IMR-90 (cell line): ENCODE measurements at regions not wholly inside any gene's neighbourhood (a gene's known extent, or its start where the extent isn't known, plus 50 kb on each side); places are given as distances from the start of the nearest gene placed in this dataset.

Experiments used
- ATAC-seq: fragments of 200-7000 bp; cut with Tn5 transposase; 2 replicates; pipeline ENCODE4 v1.9.1; 2020; ENCODE audit warnings: low read depth, mild to moderate bottlenecking, moderate library complexity
- BruUV-seq: library from RNA; stranded (reverse); fragments of 400-500 nt; replicated peaks from 2 replicates; lab custom pipeline; 2021; lab: Mats Ljungman, UMichigan
- CTCF ChIA-PET: fragments of 300-600 bp; formaldehyde crosslinking; extraction: SDS; loops from one replicate; lab custom pipeline; 2021; ENCODE audit warnings: antibody characterized with exemption; lab: Yijun Ruan, JAX
- POLR2A ChIA-PET: fragments of 300-600 bp; sonication (Branson Sonifier 250); formaldehyde crosslinking; loops from one replicate; lab custom pipeline; 2022; ENCODE audit warnings: antibody characterized with exemption; ENCODE audit not compliant: unreplicated experiment; lab: Charles Lee
- DNase-seq: peaks from one replicate; pipeline ENCODE4 v3.0.0; 2013
- H2AFZ ChIP-seq: replicated peaks from 2 replicates; pipeline ENCODE3; 2013; ENCODE audit warnings: low read length, mild to moderate bottlenecking; ENCODE audit not compliant: poor library complexity
- H2AK5ac ChIP-seq: 2 replicates; pipeline ENCODE4 v1.6.1; 2013; ENCODE audit warnings: low read depth, low read length, inconsistent platforms
- H2AK9ac ChIP-seq: replicated peaks from 2 replicates; pipeline ENCODE3; 2013; ENCODE audit warnings: mild to moderate bottlenecking, low read depth, low read length, moderate library complexity; ENCODE audit not compliant: poor library complexity
- H2BK120ac ChIP-seq: 2 replicates; pipeline ENCODE4 v1.6.1; 2013; ENCODE audit warnings: low read depth, low read length, inconsistent platforms
- H2BK15ac ChIP-seq: 3 replicates; pipeline ENCODE4 v1.6.1; 2013; ENCODE audit warnings: low read depth, low read length, inconsistent platforms
- H2BK20ac ChIP-seq: 2 replicates; pipeline ENCODE4 v1.6.1; 2013; ENCODE audit warnings: low read depth, mild to moderate bottlenecking, inconsistent platforms, low read length, moderate library complexity
- H2BK5ac ChIP-seq: 2 replicates; pipeline ENCODE4 v1.6.1; 2013; ENCODE audit warnings: mild to moderate bottlenecking, low read depth, low read length, inconsistent platforms; ENCODE audit not compliant: poor library complexity, severe bottlenecking
- H3K14ac ChIP-seq: replicated peaks from 2 replicates; pipeline ENCODE4 v1.6.1; 2013; ENCODE audit warnings: low read depth, low read length, inconsistent platforms
- H3K18ac ChIP-seq: 2 replicates; pipeline ENCODE4 v1.6.1; 2013; ENCODE audit warnings: low read depth, low read length, control low read depth
- H3K23ac ChIP-seq: 2 replicates; pipeline ENCODE4 v1.6.1; 2013; ENCODE audit warnings: low read depth, low read length, inconsistent platforms
- H3K27ac ChIP-seq: 2 replicates; pipeline ENCODE4 v1.5.1; 2013; ENCODE audit warnings: mild to moderate bottlenecking, control low read depth, low read length; ENCODE audit not compliant: insufficient read depth
- H3K27me3 ChIP-seq: 2 replicates; pipeline ENCODE4 v1.6.1; 2013; ENCODE audit warnings: low read length; ENCODE audit not compliant: control insufficient read depth, insufficient read depth
- H3K36me3 ChIP-seq: 2 replicates; pipeline ENCODE4 v1.6.1; 2013; ENCODE audit warnings: low read length, mixed read lengths; ENCODE audit not compliant: control insufficient read depth, insufficient read depth
- H3K4ac ChIP-seq: 2 replicates; pipeline ENCODE4 v1.6.1; 2013; ENCODE audit warnings: low read depth, low read length, inconsistent platforms
- H3K4me1 ChIP-seq: 2 replicates; pipeline ENCODE4 v1.6.1; 2013; ENCODE audit warnings: low read length, mixed read lengths; ENCODE audit not compliant: control insufficient read depth, insufficient read depth
- H3K4me2 ChIP-seq: 2 replicates; pipeline ENCODE4 v1.6.1; 2013; ENCODE audit warnings: low read depth, mild to moderate bottlenecking, control low read depth, low read length, moderate library complexity
- H3K4me3 ChIP-seq: 2 replicates; pipeline ENCODE4 v1.5.1; 2013; ENCODE audit warnings: low read depth, mild to moderate bottlenecking, control low read depth, low read length, moderate library complexity; ENCODE audit not compliant: insufficient read depth
- H3K56ac ChIP-seq: 2 replicates; pipeline ENCODE4 v1.6.1; 2013; ENCODE audit warnings: low read length, inconsistent platforms; ENCODE audit not compliant: insufficient read depth; ENCODE audit errors: extremely low read depth
- H3K79me1 ChIP-seq, 2 experiments: 2 replicates each; pipeline ENCODE4 v1.6.1; 2013; ENCODE audit warnings: low read length in 2 of 2, inconsistent platforms in 1 of 2, low read depth in 1 of 2
- H3K9ac ChIP-seq: 2 replicates; pipeline ENCODE4 v1.6.1; 2013; ENCODE audit warnings: low read depth, low read length, control low read depth
- H3K9me1 ChIP-seq: 2 replicates; pipeline ENCODE4 v1.6.1; 2013; ENCODE audit warnings: low read length, inconsistent platforms; ENCODE audit not compliant: insufficient read depth
- H3K9me3 ChIP-seq: 2 replicates; pipeline ENCODE4 v1.6.1; 2013; ENCODE audit warnings: low read length; ENCODE audit not compliant: control insufficient read depth, insufficient read depth
- H4K20me1 ChIP-seq: 2 replicates; pipeline ENCODE4 v1.6.1; 2013; ENCODE audit warnings: low read length, inconsistent platforms; ENCODE audit not compliant: insufficient read depth
- H4K5ac ChIP-seq: 2 replicates; pipeline ENCODE4 v1.6.1; 2013; ENCODE audit warnings: mild to moderate bottlenecking, low read depth, low read length, control low read depth
- H4K8ac ChIP-seq, 2 experiments: 2 replicates each; pipeline ENCODE4 v1.6.1; 2013; ENCODE audit warnings: low read depth in 2 of 2, low read length in 2 of 2, control low read depth in 1 of 2, inconsistent platforms in 1 of 2
- H4K91ac ChIP-seq: 2 replicates; pipeline ENCODE4 v1.6.1; 2013; ENCODE audit warnings: low read depth, low read length, inconsistent platforms; ENCODE audit not compliant: insufficient read depth
- ELK1 ChIP-seq: fragments of 150-350 bp; IDR thresholded peaks from 2 replicates; pipeline ENCODE4 v1.6.1; 2016; ENCODE audit warnings: low read depth, mild to moderate bottlenecking, low read length, moderate library complexity, borderline replicate concordance
- FOS ChIP-seq: fragments of 150-350 bp; IDR thresholded peaks from 2 replicates; pipeline ENCODE4 v1.6.1; 2016; ENCODE audit warnings: low read depth, low read length
- MAFK ChIP-seq: IDR thresholded peaks from 2 replicates; pipeline ENCODE4 v1.6.1; 2012; ENCODE audit warnings: low read depth, low read length, improper control_type of control experiment
- MXI1 ChIP-seq: IDR thresholded peaks from 2 replicates; pipeline ENCODE4 v1.6.1; 2012; ENCODE audit warnings: low read depth, mild to moderate bottlenecking, low read length, moderate library complexity, borderline replicate concordance
- NFE2L2 ChIP-seq: fragments of 150-350 bp; IDR thresholded peaks from 2 replicates; pipeline ENCODE4 v1.6.1; 2016; ENCODE audit warnings: low read depth, mild to moderate bottlenecking, low read length
- RCOR1 ChIP-seq: IDR thresholded peaks from 2 replicates; pipeline ENCODE4 v1.6.1; 2012; ENCODE audit warnings: mild to moderate bottlenecking, low read length, improper control_type of control experiment; ENCODE audit not compliant: insufficient replicate concordance
- RFX5 ChIP-seq: IDR thresholded peaks from 2 replicates; pipeline ENCODE4 v1.8.0; 2012; ENCODE audit warnings: low read depth, mild to moderate bottlenecking, low read length, moderate library complexity
- USF2 ChIP-seq: fragments of 150-350 bp; IDR thresholded peaks from 2 replicates; pipeline ENCODE4 v1.6.1; 2017; ENCODE audit warnings: mild to moderate bottlenecking, antibody characterized with exemption, low read length, low read depth
- WGBS, 2 experiments: methylation state at CpG; one replicate each; pipeline versions ENCODE4 v1.1.5 to v1.1.7; 2013; ENCODE audit warnings: missing lambda C conversion rate in 2 of 2; ENCODE audit not compliant: insufficient read length in 1 of 2; ENCODE audit errors: extremely low coverage in 2 of 2; 5-methylcytosine and 5-hydroxymethylcytosine counted together
- dilution Hi-C: fragments of 300-500 bp; cut with HindIII; formaldehyde crosslinking; loops from one replicate; pipeline ENCODE4 v1.14.3; 2018; ENCODE audit warnings: low sequenced_read_pairs; ENCODE audit not compliant: unreplicated experiment
- in situ Hi-C: fragments of 300-500 bp; cut with MboI; formaldehyde crosslinking; loops from 3 replicates; pipeline ENCODE4 v1.14.3; 2019; ENCODE audit warnings: low sequenced_read_pairs, inconsistent platforms, mixed read lengths
- intact Hi-C: fragments of 100-400 bp; cut with micrococcal nuclease; formaldehyde crosslinking; loops from 2 replicates; pipeline ENCODE4 v1.10.0; 2022

GRCh38 chr17:31699886-31700285, 159.2 kb downstream of the COPRS start:
- POLR2A ChIA-PET: no interaction called here

More at GRCh38 chr17:31699886-31700285, 159.2 kb downstream of the COPRS start:
- H2AK5ac ChIP-seq: no peak overlapping the region; the same call in 1 of the 2 replicates
- no peaks in the 10 kb centered on the region for H3K36me3 ChIP-seq
- H2AFZ ChIP-seq: no peak overlapping the region
- TF ChIP-seq RCOR1: no peak
- no peak for TF ChIP-seq FOS
- no peak for TF ChIP-seq ELK1
- TF ChIP-seq MAFK: no peak
- no peak for TF ChIP-seq RFX5
- TF ChIP-seq NFE2L2: no peak
- TF ChIP-seq USF2: no peak
- no peak for TF ChIP-seq MXI1
- H3K79me1 ChIP-seq: no peaks in the 10 kb centered on the region
- intact Hi-C loops: loop anchor here (5.0 to 10.0 kb wide), 2 partner anchors 115 to 148 kb away; no protein-coding TSS in a partner anchor
- no peak overlapping the region for H3K4ac ChIP-seq
- WGBS, 2 experiments: no CpG with 5 or more reads among the region's 4 CpGs
- no peak overlapping the region for H4K5ac ChIP-seq
- H3K18ac ChIP-seq: no peak overlapping the region
- CTCF ChIA-PET: no interaction called here
- H2BK5ac ChIP-seq: no peak overlapping the region
- H3K23ac ChIP-seq: no peak overlapping the region
- H2BK120ac ChIP-seq: no peak overlapping the region
- ATAC-seq (no peak), DNase-seq (no peak)
- BruUV-seq: no TSS peak
- no peak overlapping the region for H3K14ac ChIP-seq
- H4K20me1 ChIP-seq: no peaks in the 10 kb centered on the region
- H4K8ac ChIP-seq: no peak overlapping the region
- H3K9me3 ChIP-seq: no peaks in the 10 kb centered on the region
- no peak overlapping the region for H3K9ac ChIP-seq
- H4K91ac ChIP-seq: no peak overlapping the region
- peaks cover 11% of the 10 kb centered on the region for H3K9me1 ChIP-seq
- H2AK9ac ChIP-seq: no peak overlapping the region
- H3K4me1 ChIP-seq: peaks cover 15% of the 10 kb centered on the region
- no peaks in the 10 kb centered on the region for H3K27me3 ChIP-seq
- H3K4me3 ChIP-seq: no peak overlapping the region
- no peak overlapping the region for H2BK15ac ChIP-seq
- no peak overlapping the region for H3K56ac ChIP-seq
- H2BK20ac ChIP-seq: 0 out of 2 replicates have a peak overlapping the region, but pooled peaks have one; percentile 57
- dilution Hi-C loops: no loop called here
- H3K4me2 ChIP-seq: no peak overlapping the region
- no peak overlapping the region for H3K27ac ChIP-seq
- in situ Hi-C loops: no loop called here
